ENCODE measurements at regions not wholly inside any gene's neighbourhood (a gene's known extent, or its start where the extent isn't known, plus 50 kb on each side); places are given as distances from the start of the nearest gene placed in this dataset.

- TF ChIP-seq ZNF274 (IDR thresholded peaks at IDR 0.05; ENCODE audit: low read depth, low read length) = no peak
- no peak for TF ChIP-seq ZFX (IDR thresholded peaks at IDR 0.05)
- no peak for TF ChIP-seq ATF3 (IDR thresholded peaks at IDR 0.05)
- TF ChIP-seq ELF1 (IDR thresholded peaks at IDR 0.05; ENCODE audit: borderline replicate concordance, low read depth) = no peak
- no peak for TF ChIP-seq EGR1 (IDR thresholded peaks at IDR 0.05; ENCODE audit: low read depth)
These were observed 114.6 kb upstream of the CNTNAP2 start (continued) for GRCh38 chr7:146002008-146002407.

GRCh38 chr7:146000882-146001281 lies 115.7 kb upstream of the CNTNAP2 start:
- Histone ChIP-seq H3K79me2 (ENCODE audit: insufficient read depth, low read length) (no peaks in the 10 kb centered on the region), H3K4me3 (replicated peaks in 1 of 2; ENCODE audit: low read depth in 1 of 2, low read length in 2 of 2) (no peak overlapping the region), H3K9me2 (ENCODE audit: insufficient read depth) (no peaks in the 10 kb centered on the region), H3K9ac (ENCODE audit: low read length) (no peak overlapping the region), H3K27ac (ENCODE audit: low read depth, low read length) (no peak overlapping the region), H3K4me2 (ENCODE audit: low read length) (no peak overlapping the region), H3K9me3 (ENCODE audit: control insufficient read depth in 1 of 2, insufficient read depth in 1 of 2, low read depth in 1 of 2, low read length in 2 of 2) (peaks cover 7 to 29% of the 10 kb centered on the region in 2 experiments; a peak in 2 of 4 replicates), H3K27me3 (ENCODE audit: insufficient read depth, low read length) (no peaks in the 10 kb centered on the region), H3K36me3 (ENCODE audit: control insufficient read depth in 1 of 2, insufficient read depth in 2 of 2, low read length in 2 of 2) (no peaks in the 10 kb centered on the region), H3K4me1 (ENCODE audit: control insufficient read depth in 1 of 2, insufficient read depth in 2 of 2, low read length in 2 of 2) (no peaks in the 10 kb centered on the region), H4K20me1 (ENCODE audit: insufficient read depth) (no peaks in the 10 kb centered on the region; the same call in 1 of the 2 replicates), H2AFZ (ENCODE audit: low read depth, low read length, poor library complexity, severe bottlenecking) (no peak overlapping the region)
- no peak for ATAC-seq
- ChIA-PET POLR2A (no interaction called here), RAD21 (ENCODE audit: low non-redundant PET in 1 of 2, low total read pairs in 2 of 2, uncharacterized antibody in 2 of 2, unreplicated experiment in 2 of 2) (no interaction called here), CTCF (no interaction called here)
- intact Hi-C loops (cut with micrococcal nuclease) = no loop called here
- TF ChIP-seq MAX (IDR thresholded peaks at IDR 0.05) (no peak), POLR2AphosphoS5 (IDR thresholded peaks at IDR 0.05; ENCODE audit: low read depth, low read length) (no peak), ATF3 (IDR thresholded peaks at IDR 0.05) (no peak), CBX3 (IDR thresholded peaks at IDR 0.05; ENCODE audit: low read depth) (no peak), EZH2 (IDR thresholded peaks at IDR 0.05) (no peak), RAD21 (IDR thresholded peaks at IDR 0.05; ENCODE audit: low read depth) (no peak), TCF7L2 (IDR thresholded peaks at IDR 0.05; ENCODE audit: borderline replicate concordance, extremely low read depth, insufficient read depth, insufficient read length) (no peak), ZFX (IDR thresholded peaks at IDR 0.05) (no peak), SRF (IDR thresholded peaks at IDR 0.05; ENCODE audit: low read depth) (no peak), REST (IDR thresholded peaks at IDR 0.05; ENCODE audit: low read depth) (no peak), ZNF274 (IDR thresholded peaks at IDR 0.05; ENCODE audit: low read depth, low read length) (no peak), ZBTB33 (IDR thresholded peaks at IDR 0.05; ENCODE audit: extremely low read depth, insufficient replicate concordance, low read length) (no peak), POLR2A (IDR thresholded peaks at IDR 0.05; ENCODE audit: borderline replicate concordance, extremely low read depth, insufficient read depth, insufficient read length) (no peak), FOSL1 (IDR thresholded peaks at IDR 0.05; ENCODE audit: low read depth) (no peak), EZH2phosphoT487 (IDR thresholded peaks at IDR 0.05; ENCODE audit: borderline replicate concordance) (no peak)
- no TSS peak for BruUV-seq (replicated peaks)
- no peak for DNase-seq (ENCODE audit: low read depth, low spot score)

Measured in HCT116 (cell line).